HUES6 (cell line): ENCODE measurements at regions not wholly inside any gene's neighbourhood (a gene's known extent, or its start where the extent isn't known, plus 50 kb on each side); places are given as distances from the start of the nearest gene placed in this dataset.
"Not testable (repeated sequence)": the region's sequence is repeated elsewhere in the genome, so short reads cannot be mapped to it uniquely, and the experiment has no call there.

ENCODE experiments used
- H3K27ac ChIP-seq: 2 replicates; pipeline ENCODE4 v1.7.0; 2013; ENCODE audit warnings: low read depth, mild to moderate bottlenecking, low read length, inconsistent platforms
- H3K27me3 ChIP-seq: 2 replicates; pipeline ENCODE4 v1.6.1; 2013; ENCODE audit warnings: low read length; ENCODE audit not compliant: control insufficient read depth, insufficient read depth
- H3K36me3 ChIP-seq: 2 replicates; pipeline ENCODE4 v1.6.1; 2013; ENCODE audit warnings: low read length; ENCODE audit not compliant: control insufficient read depth, insufficient read depth
- H3K4me1 ChIP-seq: 2 replicates; pipeline ENCODE4 v1.6.1; 2013; ENCODE audit warnings: low read length; ENCODE audit not compliant: control insufficient read depth, insufficient read depth
- H3K4me3 ChIP-seq: 2 replicates; pipeline ENCODE4 v1.5.1; 2013; ENCODE audit warnings: low read depth, low read length
- H3K9ac ChIP-seq: one replicate; pipeline ENCODE4 v1.6.1; 2013; ENCODE audit warnings: mild to moderate bottlenecking, low read length
- H3K9me3 ChIP-seq: 2 replicates; pipeline ENCODE4 v1.6.1; 2013; ENCODE audit warnings: low read depth, low read length; ENCODE audit not compliant: control insufficient read depth, insufficient read depth

DNA sequence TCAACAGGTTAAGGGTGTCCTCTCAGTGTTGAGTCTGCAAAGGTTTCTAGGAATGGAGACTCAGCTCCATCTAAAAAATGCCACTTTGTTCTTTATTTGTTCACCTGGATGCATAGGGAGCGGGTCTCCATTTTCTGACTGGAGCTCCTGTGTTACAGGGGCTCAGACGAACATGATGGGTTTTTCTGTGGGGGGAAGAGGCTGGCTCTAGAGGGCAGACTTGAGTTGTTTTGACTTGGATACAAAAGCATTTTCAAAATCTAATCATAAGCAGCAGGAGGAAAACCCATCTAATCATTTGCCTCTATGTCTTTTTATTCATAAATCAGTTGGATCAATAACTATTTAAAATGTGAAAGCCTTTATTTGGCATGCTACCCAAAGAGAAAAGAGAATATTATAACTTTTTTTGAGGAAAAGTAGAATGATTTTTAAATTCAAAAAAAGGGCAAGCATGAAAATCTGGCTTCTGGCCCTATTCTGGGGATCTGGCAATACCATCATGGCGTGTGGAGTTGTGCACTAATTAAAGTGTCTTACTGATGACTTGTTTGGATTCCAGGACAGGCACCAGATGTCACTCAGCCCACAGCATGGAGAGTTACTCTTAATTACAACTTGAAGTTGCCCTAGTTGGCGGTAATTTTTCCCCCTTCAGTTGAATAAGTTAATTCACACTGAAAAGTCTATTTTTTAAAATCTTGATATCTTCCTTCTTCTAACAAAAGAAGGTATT, 594.9 kb downstream of the REEP3 start:
- Histone ChIP-seq H3K4me3 (no peak overlapping the region), H3K36me3 (no peaks in the 10 kb centered on the region), H3K9ac (no peak overlapping the region), H3K27me3 (no peaks in the 10 kb centered on the region), H3K9me3 (peaks cover 6% of the 10 kb centered on the region; the same call in 1 of the 2 replicates), H3K4me1 (peaks cover 23% of the 10 kb centered on the region), H3K27ac (no peak overlapping the region)

- H3K4me1 ChIP-seq = peaks cover 23% of the 10 kb centered on the region
- peaks cover 6% of the 10 kb centered on the region; the same call in 1 of the 2 replicates for H3K9me3 ChIP-seq
- H3K4me3 ChIP-seq = no peak overlapping the region
- no peak overlapping the region for H3K9ac ChIP-seq
- H3K36me3 ChIP-seq = no peaks in the 10 kb centered on the region
- H3K27me3 ChIP-seq = no peaks in the 10 kb centered on the region
- no peak overlapping the region for H3K27ac ChIP-seq
Measured at GRCh38 chr10:64116707-64117106, 595.5 kb downstream of the REEP3 start.

DNA sequence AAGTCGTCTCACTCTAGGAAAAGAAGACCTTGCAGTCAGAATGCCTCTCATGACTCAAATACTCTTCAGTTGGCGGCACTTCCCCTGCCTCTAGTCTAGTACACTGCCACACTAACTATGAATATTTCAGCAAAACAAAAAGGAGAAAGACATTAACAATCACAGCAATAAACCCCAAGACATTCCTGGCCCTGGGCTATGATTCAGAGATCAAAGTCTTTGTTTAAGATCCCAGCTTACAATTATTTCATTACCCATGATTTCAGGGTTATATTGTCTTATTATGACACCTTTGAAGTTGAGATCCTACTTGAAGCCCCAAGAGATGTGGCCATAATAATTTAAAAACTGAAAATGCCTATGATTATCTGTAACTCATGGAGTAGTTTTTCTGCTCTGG, 597.5 kb downstream of the REEP3 start:
- H3K9me3 ChIP-seq = peaks cover 6% of the 10 kb centered on the region; the same call in 1 of the 2 replicates
- no peak overlapping the region for H3K27ac ChIP-seq
- H3K4me3 ChIP-seq = no peak overlapping the region
- peaks cover 23% of the 10 kb centered on the region for H3K4me1 ChIP-seq
- H3K27me3 ChIP-seq = no peaks in the 10 kb centered on the region
- H3K36me3 ChIP-seq = no peaks in the 10 kb centered on the region
- H3K9ac ChIP-seq = no peak overlapping the region

- peaks cover 11% of the 10 kb centered on the region for H3K4me1 ChIP-seq
- not testable (repeated sequence) for H3K27me3 ChIP-seq, H3K9me3 ChIP-seq, H3K27ac ChIP-seq, H3K36me3 ChIP-seq
- peak overlapping the region; percentile 26 for H3K4me3 ChIP-seq
- H3K9ac ChIP-seq = peak overlapping the region; percentile 39
Measured at GRCh38 chr10:64120301-64120980, 599.2 kb downstream of the REEP3 start.

DNA sequence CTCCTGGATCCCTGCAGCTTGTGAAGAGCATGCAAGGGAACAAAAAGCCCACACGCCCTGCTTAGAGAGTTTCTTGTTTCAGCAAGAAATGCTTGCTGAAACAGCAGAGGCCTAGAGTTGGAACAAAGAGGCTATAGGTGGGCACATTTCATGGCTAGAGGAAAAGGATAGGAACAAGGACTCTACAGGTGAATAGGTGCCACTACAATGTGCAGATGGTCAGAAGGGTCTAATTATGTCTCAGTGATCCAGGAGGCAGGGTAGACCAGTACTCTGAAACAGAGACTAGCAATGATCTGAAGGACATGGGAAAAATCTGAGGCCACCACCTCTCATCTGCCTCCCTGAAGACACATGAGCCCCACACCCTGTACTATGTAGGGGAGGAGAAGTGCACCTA, 609.0 kb downstream of the REEP3 start:
- H3K4me3 ChIP-seq = no peak overlapping the region
- H3K27me3 ChIP-seq = no peaks in the 10 kb centered on the region
- H3K9me3 ChIP-seq = peaks cover 2% of the 10 kb centered on the region; the same call in 1 of the 2 replicates
- peaks cover 14% of the 10 kb centered on the region; the same call in 1 of the 2 replicates for H3K4me1 ChIP-seq
- H3K36me3 ChIP-seq = no peaks in the 10 kb centered on the region
- H3K9ac ChIP-seq = no peak overlapping the region
- no peak overlapping the region for H3K27ac ChIP-seq

DNA sequence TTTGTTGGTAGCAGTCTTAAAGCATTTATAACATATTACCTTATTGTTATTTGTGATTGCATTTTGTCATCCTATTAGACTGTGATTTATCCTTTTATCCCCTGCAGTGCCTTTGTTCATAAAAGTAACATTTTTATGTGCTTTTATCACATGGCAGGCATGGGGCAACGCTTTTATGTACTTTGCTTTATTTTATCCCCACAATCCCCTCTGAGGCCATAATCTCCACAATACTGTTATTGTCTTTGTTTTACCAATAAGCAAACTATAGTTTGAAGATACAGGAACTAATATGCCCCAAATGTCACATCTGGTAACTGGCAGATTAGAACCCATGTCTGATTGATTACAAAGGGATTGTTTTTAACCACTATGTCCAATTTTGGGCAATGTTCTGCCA, 613.5 kb downstream of the REEP3 start:
- Histone ChIP-seq H3K4me1 (peaks cover 14% of the 10 kb centered on the region; the same call in 1 of the 2 replicates), H3K27ac (no peak overlapping the region), H3K9ac (no peak overlapping the region), H3K36me3 (no peaks in the 10 kb centered on the region), H3K9me3 (no peaks in the 10 kb centered on the region), H3K4me3 (no peak overlapping the region), H3K27me3 (no peaks in the 10 kb centered on the region)

- H3K4me1 ChIP-seq = no peaks in the 10 kb centered on the region
- no peaks in the 10 kb centered on the region for H3K36me3 ChIP-seq
- no peaks in the 10 kb centered on the region for H3K9me3 ChIP-seq
- no peak overlapping the region for H3K27ac ChIP-seq
- no peak overlapping the region for H3K4me3 ChIP-seq
- H3K27me3 ChIP-seq = no peaks in the 10 kb centered on the region
- H3K9ac ChIP-seq = no peak overlapping the region
Measured at GRCh38 chr10:64142395-64142794, 621.2 kb downstream of the REEP3 start.

GRCh38 chr10:64148607-64149006, 627.4 kb downstream of the REEP3 start:
- no peaks in the 10 kb centered on the region for H3K27me3 ChIP-seq
- H3K4me3 ChIP-seq = no peak overlapping the region
- no peaks in the 10 kb centered on the region for H3K36me3 ChIP-seq
- H3K9me3 ChIP-seq = no peaks in the 10 kb centered on the region
- H3K9ac ChIP-seq = no peak overlapping the region
- 0 out of 2 replicates have a peak, but pooled peaks cover 4% of the 10 kb centered on the region for H3K4me1 ChIP-seq
- no peak overlapping the region for H3K27ac ChIP-seq

DNA sequence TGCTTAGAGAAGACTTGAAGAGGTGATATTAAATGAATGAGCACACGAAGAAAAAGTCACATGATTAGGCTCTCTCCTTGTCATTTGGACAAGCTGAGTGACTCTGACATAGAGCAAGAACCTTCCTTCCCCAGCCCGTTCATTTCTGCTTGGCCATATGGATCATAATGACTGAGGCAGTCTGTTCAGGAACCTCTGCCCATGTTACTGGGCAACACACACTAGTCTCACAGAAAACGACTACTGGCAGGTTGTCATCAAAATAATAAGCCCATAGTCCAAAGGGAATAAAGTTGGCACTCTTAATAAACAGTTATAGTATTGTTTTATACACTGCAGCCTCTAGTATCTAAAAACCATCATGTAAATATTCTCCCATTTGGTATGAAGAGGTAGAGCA, 635.0 kb downstream of the REEP3 start:
- H3K9me3 ChIP-seq = no peaks in the 10 kb centered on the region
- no peaks in the 10 kb centered on the region for H3K36me3 ChIP-seq
- H3K27ac ChIP-seq = no peak overlapping the region
- H3K27me3 ChIP-seq = no peaks in the 10 kb centered on the region
- no peak overlapping the region for H3K4me3 ChIP-seq
- H3K4me1 ChIP-seq = no peaks in the 10 kb centered on the region
- H3K9ac ChIP-seq = no peak overlapping the region

DNA sequence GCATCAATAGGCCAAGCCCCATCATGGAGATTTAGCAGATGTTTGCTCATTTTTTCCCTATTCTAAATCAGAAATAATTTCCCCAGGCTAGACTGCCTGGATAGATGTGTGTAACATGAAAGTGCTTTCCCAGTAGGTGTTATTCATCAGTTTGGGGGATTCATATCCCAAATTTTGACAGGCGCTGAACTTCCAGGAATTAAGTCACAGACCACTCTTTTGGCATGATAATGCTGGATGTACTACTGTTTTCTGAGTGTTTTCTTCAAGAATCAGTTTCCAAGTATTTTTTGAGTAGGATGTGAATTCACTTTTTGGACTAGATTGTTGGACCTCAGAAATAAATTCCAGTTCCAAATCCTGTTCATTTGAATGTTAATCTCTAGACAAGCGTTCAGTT, 637.4 kb downstream of the REEP3 start:
- H3K27ac ChIP-seq = no peak overlapping the region
- no peaks in the 10 kb centered on the region for H3K9me3 ChIP-seq
- no peaks in the 10 kb centered on the region for H3K4me1 ChIP-seq
- H3K36me3 ChIP-seq = no peaks in the 10 kb centered on the region
- no peak overlapping the region for H3K9ac ChIP-seq
- H3K4me3 ChIP-seq = no peak overlapping the region
- H3K27me3 ChIP-seq = no peaks in the 10 kb centered on the region
